Glomerular endothelial cell (primary cell): ENCODE measurements at regions not wholly inside any gene's neighbourhood (a gene's known extent, or its start where the extent isn't known, plus 50 kb on each side); places are given as distances from the start of the nearest gene placed in this dataset.
"Not testable (repeated sequence)": the region's sequence is repeated elsewhere in the genome, so short reads cannot be mapped to it uniquely, and the experiment has no call there.

ENCODE experiments used
- DNase-seq: peaks from one replicate; pipeline ENCODE4 v3.0.0-alpha.2; 2011; ENCODE audit warnings: low read depth, low spot score; ENCODE audit errors: extremely low read depth

DNA sequence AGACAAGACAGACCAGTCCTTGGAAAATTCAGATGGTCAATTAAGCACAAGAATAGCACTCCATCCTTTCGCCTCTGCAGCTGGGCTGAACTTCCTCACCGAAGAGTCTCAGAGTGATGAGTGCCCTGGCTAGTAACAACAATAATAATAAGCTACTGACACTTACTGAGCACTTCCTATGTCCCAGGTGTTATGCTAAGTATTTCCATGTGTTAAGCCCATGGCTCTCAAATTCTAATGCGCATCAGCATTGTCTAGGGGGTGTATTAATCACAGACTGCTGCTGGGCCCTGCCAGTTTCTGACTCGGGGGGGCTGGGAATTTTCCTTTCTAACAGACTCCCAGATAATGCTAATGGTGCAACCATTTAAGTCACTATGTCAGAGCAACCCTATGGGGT lies 118.2 kb upstream of the LRFN2 start:
- DNase-seq = no peak

GRCh38 chr6:40701352-40702007 lies 114.3 kb upstream of the LRFN2 start:
- DNase-seq = no peak

GRCh38 chr6:40700006-40700580 lies 112.9 kb upstream of the LRFN2 start:
- DNase-seq = no peak

GRCh38 chr6:40695750-40696415 lies 108.7 kb upstream of the LRFN2 start:
- no peak for DNase-seq

- no peak for DNase-seq
These were observed 108.0 kb upstream of the LRFN2 start for GRCh38 chr6:40695114-40695513.

DNA sequence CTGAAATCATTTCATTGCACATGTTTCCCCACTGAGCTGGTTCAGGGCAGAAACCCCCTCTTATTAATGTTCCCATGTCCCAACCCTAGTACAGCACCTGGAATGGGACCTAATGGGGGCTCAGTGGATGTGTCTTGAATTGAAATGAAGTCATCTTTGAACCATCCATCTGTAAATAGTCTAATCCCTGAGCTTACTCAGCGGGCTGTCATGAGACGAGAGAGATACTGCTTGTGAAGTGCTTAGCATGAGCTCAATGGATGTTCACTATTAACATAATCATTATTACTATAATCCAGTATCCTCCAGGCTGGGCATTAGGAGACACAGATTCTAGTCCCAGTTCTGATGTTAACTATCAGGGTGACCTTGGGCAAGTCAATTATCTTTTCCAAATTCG lies 106.6 kb upstream of the LRFN2 start:
- no peak for DNase-seq

- no peak for DNase-seq
These were observed 105.2 kb upstream of the LRFN2 start for GRCh38 chr6:40692337-40692736.

GRCh38 chr6:40689185-40689584 lies 102.0 kb upstream of the LRFN2 start:
- no peak for DNase-seq

DNA sequence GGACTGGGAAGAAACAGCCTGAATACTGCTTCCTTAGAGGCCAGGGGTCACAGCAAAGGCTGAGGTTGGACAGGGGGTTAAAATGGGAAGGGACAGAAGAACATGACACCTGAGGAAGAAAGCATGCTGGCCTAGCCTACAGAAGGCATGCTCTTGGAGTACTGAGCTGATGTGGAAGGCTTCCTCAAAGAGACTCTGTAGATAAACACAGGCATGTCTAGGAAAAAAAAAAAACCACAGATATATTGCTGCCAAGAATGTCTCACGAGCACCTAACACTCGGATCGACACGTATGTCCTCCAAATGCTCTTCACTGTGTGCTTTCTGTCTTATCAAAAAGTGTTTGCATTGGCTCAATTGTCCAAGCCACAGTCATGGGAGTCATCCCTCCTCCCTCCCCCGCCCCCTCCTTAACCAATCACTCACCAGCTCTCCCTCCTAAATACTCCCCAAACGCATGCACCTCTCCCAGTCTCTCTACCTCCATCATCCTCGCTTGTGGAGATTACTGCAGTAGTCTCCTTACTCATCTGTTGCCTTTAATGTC lies 101.1 kb upstream of the LRFN2 start:
- DNase-seq = no peak

GRCh38 chr6:40685862-40686261 lies 98.7 kb upstream of the LRFN2 start:
- no peak for DNase-seq

- DNase-seq = no peak
These were observed 94.5 kb upstream of the LRFN2 start for GRCh38 chr6:40681622-40682021.

DNA sequence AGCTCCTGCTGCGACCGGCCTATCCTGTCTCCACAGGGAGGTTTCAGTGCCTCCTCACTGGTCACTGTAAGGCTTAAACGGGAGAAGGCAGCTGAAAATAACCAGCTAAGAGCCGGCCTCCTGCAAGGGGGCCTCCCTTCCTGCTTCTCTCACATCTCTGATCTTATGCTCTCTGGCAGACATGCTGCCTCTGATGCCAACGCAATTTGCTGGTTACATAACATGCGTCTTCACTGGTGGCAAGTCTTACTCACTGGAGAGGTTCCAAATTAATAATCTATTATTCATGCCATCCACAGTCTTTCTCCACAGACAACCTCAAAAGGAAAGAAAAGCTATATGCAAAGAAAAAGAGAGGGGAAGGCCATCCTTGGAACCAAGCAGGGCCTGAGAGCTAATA lies 91.8 kb upstream of the LRFN2 start:
- DNase-seq = no peak

DNA sequence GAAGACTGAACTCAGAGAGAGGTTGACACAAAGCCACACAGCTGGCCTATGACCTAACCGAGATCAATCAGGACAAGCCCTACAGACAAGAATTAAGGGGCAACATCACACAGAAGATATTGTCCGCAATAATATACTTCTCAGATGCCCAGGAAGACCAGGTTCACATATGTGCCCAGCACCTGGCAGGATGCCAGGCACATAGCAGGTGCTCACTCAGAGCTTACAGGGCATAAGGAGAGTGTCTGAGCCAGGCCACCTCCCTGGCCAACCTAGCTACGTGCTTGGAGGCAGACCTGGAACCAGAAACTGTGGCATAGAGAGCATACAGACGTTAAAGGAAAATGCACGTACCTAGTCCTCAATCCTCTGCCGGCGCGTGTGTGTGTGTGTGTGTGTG lies 87.0 kb upstream of the LRFN2 start:
- no peak for DNase-seq

- DNase-seq = no peak
These were observed 84.9 kb upstream of the LRFN2 start for GRCh38 chr6:40672087-40672486.

GRCh38 chr6:40671694-40672050 lies 84.5 kb upstream of the LRFN2 start:
- DNase-seq = no peak

- no peak for DNase-seq
These were observed 84.0 kb upstream of the LRFN2 start for GRCh38 chr6:40671001-40671693.

GRCh38 chr6:40669343-40669742 lies 82.2 kb upstream of the LRFN2 start:
- no peak for DNase-seq

- DNase-seq = no peak
These were observed 81.0 kb upstream of the LRFN2 start for GRCh38 chr6:40668203-40668602.

GRCh38 chr6:40666530-40666929 lies 79.4 kb upstream of the LRFN2 start:
- DNase-seq = no peak

- no peak for DNase-seq
These were observed 74.6 kb upstream of the LRFN2 start for GRCh38 chr6:40661726-40662125.

DNA sequence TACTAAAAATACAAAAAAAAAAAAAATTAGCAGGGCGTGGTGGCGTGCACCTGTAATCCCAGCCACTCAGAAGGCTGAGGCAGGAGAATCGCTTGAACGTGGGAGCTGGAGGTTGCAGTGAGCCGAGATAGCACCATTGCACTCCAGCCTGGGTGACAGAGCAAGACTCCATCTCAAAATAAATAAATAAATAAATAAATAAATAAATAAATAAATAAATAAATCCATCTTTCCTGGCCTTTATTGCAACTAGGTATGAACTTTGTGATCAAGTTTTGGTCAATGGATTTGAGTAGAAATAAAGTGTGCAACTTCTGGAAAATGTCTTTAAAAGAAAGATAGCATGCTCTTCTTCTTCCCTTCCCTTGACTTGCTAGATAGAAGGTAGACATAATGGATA lies 69.6 kb upstream of the LRFN2 start:
- DNase-seq = not testable (repeated sequence)

DNA sequence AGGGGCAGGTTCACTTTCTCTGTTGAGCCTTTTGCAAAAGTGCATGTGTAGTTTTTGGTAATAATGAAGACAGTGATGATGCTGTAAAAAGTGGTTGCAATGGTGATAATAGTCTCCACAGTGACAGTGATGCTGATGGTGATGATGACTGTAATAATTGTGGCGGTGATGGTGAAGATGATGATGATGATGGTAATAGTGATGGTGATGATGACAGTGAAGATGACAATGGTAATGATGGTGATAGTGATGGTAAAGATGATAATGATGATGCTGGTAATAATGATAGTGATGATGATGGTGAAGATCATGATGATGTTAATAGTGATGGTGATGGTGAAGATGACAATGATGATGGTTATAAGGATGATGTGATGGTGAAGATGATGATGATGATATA lies 67.7 kb upstream of the LRFN2 start:
- DNase-seq = no peak
